Right ventricle myocardium superior (tissue), 1 donor: ENCODE measurements at regions not wholly inside any gene's neighbourhood (a gene's known extent, or its start where the extent isn't known, plus 50 kb on each side); places are given as distances from the start of the nearest gene placed in this dataset.

ENCODE experiments used
- ATAC-seq: fragments of 200-7000 bp; cut with Tn5 transposase; one replicate; pipeline ENCODE4 v1.9.1; 2020; ENCODE audit warnings: mild to moderate bottlenecking; ENCODE audit not compliant: poor library complexity
- DNase-seq: peaks from one replicate; pipeline ENCODE4 v3.0.0-alpha.2; 2020
- intact Hi-C: fragments of 100-400 bp; cut with DNase I; formaldehyde crosslinking; loops from one replicate; pipeline ENCODE4 v1.11.2; 2022
- donor health status: DM: no; HTN: yes; CAD: no; lungs with severe emphysema.

DNA sequence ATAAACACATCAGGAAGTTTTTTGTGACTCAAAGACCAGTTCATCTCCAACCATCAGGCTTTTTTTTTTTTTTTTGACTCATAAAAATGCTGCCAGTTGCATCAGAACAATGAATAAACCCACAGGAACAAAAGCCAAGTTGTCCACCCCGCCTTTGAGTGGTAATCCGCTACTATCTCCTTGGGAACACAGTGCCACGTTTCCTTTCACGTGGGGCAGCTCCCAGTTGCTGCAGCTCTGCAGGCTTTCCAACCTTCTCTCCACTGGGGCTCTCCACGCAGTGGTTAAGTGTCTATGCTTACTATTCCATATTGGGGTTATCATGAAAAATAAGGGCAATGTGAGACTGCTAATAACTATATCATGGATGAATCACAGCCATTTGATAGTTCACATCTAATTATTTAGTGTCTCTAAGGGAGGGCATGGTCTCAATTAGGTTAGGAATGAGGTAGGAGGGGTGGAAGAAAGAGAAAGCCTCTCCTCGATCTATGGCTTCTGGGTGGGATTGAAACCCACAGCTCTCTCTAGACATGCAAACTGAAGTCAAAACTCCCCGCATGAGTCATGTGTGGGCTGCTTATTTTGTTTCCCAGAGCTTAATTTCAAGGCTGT is 55.8 kb upstream of the ACTBL2 start:
- no peak for DNase-seq
- intact Hi-C loops, result no loop called here
- no peak for ATAC-seq

DNA sequence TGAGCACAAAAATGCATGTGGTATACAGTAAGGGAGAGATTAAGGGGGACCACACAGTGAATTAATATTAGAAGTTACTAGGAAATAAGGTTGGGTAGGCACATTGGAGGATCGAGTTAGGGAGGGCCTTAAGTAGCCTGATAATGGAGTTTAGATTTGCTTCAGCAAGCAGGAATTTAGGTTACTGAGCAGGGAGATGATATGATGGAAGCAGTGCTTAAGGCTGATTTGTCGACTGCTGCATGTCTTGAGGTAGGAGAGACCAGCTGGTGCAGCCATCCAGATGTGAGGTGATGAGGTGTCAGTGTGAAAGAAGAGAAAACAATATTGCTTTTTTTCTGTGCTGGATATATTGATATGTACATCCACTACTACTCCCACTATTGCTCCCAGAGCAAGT is 55.2 kb upstream of the ACTBL2 start:
- no peak for DNase-seq
- ATAC-seq, result no peak
- intact Hi-C loops, result no loop called here

DNA sequence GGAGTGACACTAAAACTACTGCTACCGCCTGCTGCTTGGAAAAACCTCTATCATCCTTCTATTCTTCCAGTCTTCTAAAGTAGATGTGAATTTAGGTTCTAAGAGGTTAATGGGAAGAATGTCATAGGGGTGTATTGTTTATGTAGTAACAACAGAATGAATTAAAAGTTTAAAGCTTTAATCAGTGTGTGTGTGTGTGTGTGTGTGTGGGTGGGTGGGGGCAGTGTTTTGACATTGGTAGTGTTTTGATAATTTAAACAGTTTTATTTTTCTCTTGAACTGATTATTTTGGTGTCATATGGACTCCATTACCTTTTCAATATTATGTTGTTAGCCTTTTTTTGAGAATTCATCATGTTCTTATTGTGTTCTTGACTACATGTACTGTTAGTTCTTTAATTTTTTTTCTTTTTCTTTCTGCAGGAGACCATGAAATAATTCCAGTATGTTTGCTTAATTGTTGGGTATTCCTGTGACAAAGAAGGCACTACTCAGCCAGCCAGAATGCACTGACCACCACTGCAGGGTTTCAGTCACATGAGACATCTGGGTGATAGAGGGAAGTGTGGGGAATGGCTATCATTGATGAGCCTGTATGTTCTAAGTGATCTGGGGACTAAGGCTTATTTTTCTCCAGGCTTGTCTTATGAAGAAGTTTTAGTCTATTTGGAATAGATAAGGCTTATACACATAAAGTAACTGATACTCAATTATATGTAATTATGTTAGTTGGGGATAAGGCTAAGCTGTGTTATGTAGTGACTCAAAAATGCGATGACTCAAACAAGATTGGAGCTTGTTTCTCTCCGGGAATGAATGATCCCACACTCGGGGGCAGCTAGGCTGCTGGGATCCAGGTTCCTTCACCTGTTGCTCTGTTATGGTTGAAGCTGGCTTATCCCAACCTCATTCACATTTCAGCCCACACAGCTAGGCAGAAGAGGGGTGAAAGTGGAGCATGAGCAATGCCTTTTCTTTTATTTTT is 50.2 kb upstream of the ACTBL2 start:
- DNase-seq, result no peak
- ATAC-seq, result no peak
- intact Hi-C loops, result no loop called here
